ENCODE measurements at regions not wholly inside any gene's neighbourhood (a gene's known extent, or its start where the extent isn't known, plus 50 kb on each side); places are given as distances from the start of the nearest gene placed in this dataset.

DNA sequence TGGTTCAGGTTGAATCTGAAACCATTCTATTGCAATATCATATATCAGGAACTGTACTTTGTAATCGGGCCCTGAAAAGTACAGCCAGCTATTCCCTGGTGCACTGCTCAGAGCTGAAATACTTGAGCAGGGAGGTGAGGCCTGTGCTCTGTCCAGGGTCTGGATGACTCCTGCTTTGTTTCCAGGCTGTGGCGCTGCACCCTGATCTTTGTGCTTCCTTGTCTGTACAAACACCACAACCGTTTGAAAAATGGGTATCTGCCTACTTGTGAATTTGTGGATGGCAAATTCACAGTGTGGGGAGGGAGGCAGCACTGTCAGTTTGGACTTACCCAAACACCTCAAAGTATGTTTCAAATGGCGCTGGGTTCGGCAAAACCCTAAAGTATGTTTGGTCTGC, 155.4 kb upstream of the FAR2 start:
- no peaks in the 10 kb centered on the region for H3K27me3 ChIP-seq (ENCODE audit: control insufficient read depth, extremely low read depth, insufficient read depth, low read length)
- no peaks in the 10 kb centered on the region for H4K20me1 ChIP-seq (ENCODE audit: control insufficient read depth, extremely low read depth, insufficient read depth, low read length)
- H3K9me3 ChIP-seq (ENCODE audit: control insufficient read depth, low read depth, low read length), result no peaks in the 10 kb centered on the region
- no peak overlapping the region for H3K9ac ChIP-seq (ENCODE audit: control insufficient read depth, extremely low read depth, insufficient read depth, low read length)
- FAIRE-seq, result no peak
- H3K4me1 ChIP-seq (ENCODE audit: control insufficient read depth, extremely low read depth, insufficient read depth, low read length), result no peaks in the 10 kb centered on the region
- no peak overlapping the region for H3K4me3 ChIP-seq (ENCODE audit: control insufficient read depth in 2 of 3, extremely low read depth in 1 of 3, insufficient read depth in 2 of 3, low read depth in 1 of 3, low read length in 3 of 3)
- no peaks in the 10 kb centered on the region for H3K79me2 ChIP-seq (ENCODE audit: control insufficient read depth, insufficient read depth, low read length)
- no peaks in the 10 kb centered on the region for H3K9me1 ChIP-seq (ENCODE audit: control insufficient read depth, extremely low read depth, insufficient read depth, low read length)
- no peak overlapping the region for H2AFZ ChIP-seq (ENCODE audit: control insufficient read depth, low read length)
- dilution Hi-C loops (cut with MboI; ENCODE audit: extremely low pct_ligation_motif_present, low sequenced_read_pairs), result no loop called here
- H3K27ac ChIP-seq (ENCODE audit: control insufficient read depth, insufficient read depth, low read length), result no peak overlapping the region
- H3K36me3 ChIP-seq (ENCODE audit: control insufficient read depth in 2 of 2, extremely low read depth in 1 of 2, insufficient read depth in 2 of 2, low read length in 2 of 2), result no peaks in the 10 kb centered on the region
- no peak for DNase-seq (ENCODE audit: low read depth, low spot score)
- TF ChIP-seq EZH2 (IDR thresholded peaks at IDR 0.05; ENCODE audit: low read length) (no peak), CTCF (optimal IDR thresholded peaks at IDR 0.05 in 1 of 3, IDR thresholded peaks at IDR 0.05 in 1 of 3, conservative IDR thresholded peaks at IDR 0.05 in 1 of 3; ENCODE audit: extremely low read depth in 1 of 3, insufficient read depth in 2 of 3, low read length in 3 of 3) (no peak)
- H3K4me2 ChIP-seq (ENCODE audit: control insufficient read depth, extremely low read depth, insufficient read depth, low read depth, low read length), result no peak overlapping the region

DNA sequence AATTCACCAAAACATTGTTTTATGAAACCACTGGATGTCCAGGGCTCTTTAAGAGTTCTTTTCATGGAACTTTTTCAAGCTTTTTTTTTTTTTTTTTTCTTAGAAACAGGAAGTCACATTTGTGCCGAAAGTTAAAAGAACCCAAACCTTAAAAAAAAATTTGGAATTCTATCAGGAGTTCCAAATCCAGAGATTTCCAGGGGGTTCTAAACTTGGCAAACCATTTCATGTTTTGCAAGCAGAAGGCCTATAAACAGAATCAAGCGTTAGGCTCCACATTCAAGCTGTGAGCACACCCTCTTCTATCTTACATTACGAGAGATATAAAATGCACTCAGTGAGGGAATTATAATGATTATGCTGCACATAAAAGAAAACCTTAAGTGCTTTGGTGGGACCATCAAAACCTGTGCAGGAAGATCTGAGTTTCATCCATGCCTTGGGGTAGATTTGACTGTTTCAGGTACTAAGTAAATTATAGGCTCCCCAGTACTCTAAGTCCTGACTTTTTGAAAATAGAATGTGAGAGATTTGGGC, 154.8 kb upstream of the FAR2 start:
- Histone ChIP-seq H4K20me1 (ENCODE audit: control insufficient read depth, extremely low read depth, insufficient read depth, low read length) (no peaks in the 10 kb centered on the region), H3K27me3 (ENCODE audit: control insufficient read depth, extremely low read depth, insufficient read depth, low read length) (no peaks in the 10 kb centered on the region), H3K27ac (ENCODE audit: control insufficient read depth, insufficient read depth, low read length) (no peak overlapping the region), H3K9me1 (ENCODE audit: control insufficient read depth, extremely low read depth, insufficient read depth, low read length) (no peaks in the 10 kb centered on the region), H3K4me2 (ENCODE audit: control insufficient read depth, extremely low read depth, insufficient read depth, low read depth, low read length) (no peak overlapping the region), H3K79me2 (ENCODE audit: control insufficient read depth, insufficient read depth, low read length) (no peaks in the 10 kb centered on the region), H3K9ac (ENCODE audit: control insufficient read depth, extremely low read depth, insufficient read depth, low read length) (no peak overlapping the region), H3K36me3 (ENCODE audit: control insufficient read depth in 2 of 2, extremely low read depth in 1 of 2, insufficient read depth in 2 of 2, low read length in 2 of 2) (no peaks in the 10 kb centered on the region), H2AFZ (ENCODE audit: control insufficient read depth, low read length) (no peak overlapping the region), H3K4me1 (ENCODE audit: control insufficient read depth, extremely low read depth, insufficient read depth, low read length) (no peaks in the 10 kb centered on the region), H3K4me3 (ENCODE audit: control insufficient read depth in 2 of 3, extremely low read depth in 1 of 3, insufficient read depth in 2 of 3, low read depth in 1 of 3, low read length in 3 of 3) (no peak overlapping the region), H3K9me3 (ENCODE audit: control insufficient read depth, low read depth, low read length) (no peaks in the 10 kb centered on the region)
- FAIRE-seq (no peak), DNase-seq (ENCODE audit: low read depth, low spot score) (no peak)
- dilution Hi-C loops (cut with MboI; ENCODE audit: extremely low pct_ligation_motif_present, low sequenced_read_pairs), result no loop called here
- no peak for TF ChIP-seq CTCF (optimal IDR thresholded peaks at IDR 0.05 in 1 of 3, IDR thresholded peaks at IDR 0.05 in 1 of 3, conservative IDR thresholded peaks at IDR 0.05 in 1 of 3; ENCODE audit: extremely low read depth in 1 of 3, insufficient read depth in 2 of 3, low read length in 3 of 3)

Data from keratinocyte (primary cell).